RWPE1 (cell line): ENCODE measurements at regions not wholly inside any gene's neighbourhood (a gene's known extent, or its start where the extent isn't known, plus 50 kb on each side); places are given as distances from the start of the nearest gene placed in this dataset.

ENCODE experiments used
- CTCF ChIA-PET: fragments of 350-600 bp; sonication (Branson Sonifier 250); formaldehyde crosslinking; extraction: SDS; loops from one replicate; lab custom pipeline; 2021; lab: Yijun Ruan, JAX
- POLR2A ChIA-PET: fragments of 400-600 bp; formaldehyde crosslinking; extraction: SDS; loops from one replicate; lab custom pipeline; 2020; ENCODE audit warnings: antibody characterized with exemption; ENCODE audit not compliant: low non-redundant PET; lab: Yijun Ruan, JAX
- DNase-seq: peaks from one replicate; pipeline ENCODE4 v3.0.0; 2012; ENCODE audit warnings: low spot score
- H3K27ac ChIP-seq: fragments of 450-650 bp; 2 replicates; pipeline ENCODE4 v1.5.1; 2017
- CTCF ChIP-seq: fragments of 450-650 bp; conservative IDR thresholded peaks from 2 replicates; pipeline ENCODE4 v1.5.1; 2017; ENCODE audit warnings: low read depth, mild to moderate bottlenecking

GRCh38 chr3:127419641-127420553 is 132.1 kb upstream of the PRR20G start:
- POLR2A ChIA-PET, result no interaction called here
- CTCF ChIA-PET, result interaction anchor here (0.7 to 1.7 kb wide), 2 partner anchors 14 to 328 kb away, joined by 3 to 4 read pairs; no protein-coding TSS in a partner anchor
- no peak for DNase-seq
- TF ChIP-seq CTCF, result no peak
- H3K27ac ChIP-seq, result no peak overlapping the region

DNA sequence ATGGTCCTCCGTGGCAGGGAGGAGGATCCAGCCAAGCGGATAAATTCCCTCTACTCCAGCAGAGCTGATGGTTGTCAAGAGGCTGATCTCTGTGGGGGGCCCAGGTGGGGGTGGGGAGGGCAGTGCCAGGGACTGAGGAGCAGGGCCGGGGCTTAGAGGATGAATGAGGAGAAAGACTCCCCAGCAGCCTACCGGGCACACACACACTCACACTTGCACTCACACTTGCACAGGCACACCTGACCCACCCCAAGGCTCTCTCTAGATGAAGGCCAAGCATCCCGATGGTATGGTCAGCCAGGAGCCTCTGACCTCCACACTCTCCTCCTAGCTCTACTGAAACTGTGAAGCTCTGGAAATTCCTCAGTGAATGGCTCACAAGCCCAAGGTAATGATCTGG is 131.3 kb upstream of the PRR20G start:
- no peak for TF ChIP-seq CTCF
- H3K27ac ChIP-seq, result no peak overlapping the region
- DNase-seq, result no peak
- CTCF ChIA-PET, result interaction anchor here (0.7 kb wide), 1 partner anchor 328 kb away, joined by 3 read pairs; no protein-coding TSS in a partner anchor
- POLR2A ChIA-PET, result no interaction called here

GRCh38 chr3:127418560-127419147 is 130.8 kb upstream of the PRR20G start:
- no peak overlapping the region for H3K27ac ChIP-seq
- DNase-seq, result no peak
- ChIA-PET POLR2A (no interaction called here), CTCF (interaction anchor here (0.6 kb wide), 1 partner anchor 115 kb away, joined by 4 read pairs; no protein-coding TSS in a partner anchor)
- TF ChIP-seq CTCF, result no peak

DNA sequence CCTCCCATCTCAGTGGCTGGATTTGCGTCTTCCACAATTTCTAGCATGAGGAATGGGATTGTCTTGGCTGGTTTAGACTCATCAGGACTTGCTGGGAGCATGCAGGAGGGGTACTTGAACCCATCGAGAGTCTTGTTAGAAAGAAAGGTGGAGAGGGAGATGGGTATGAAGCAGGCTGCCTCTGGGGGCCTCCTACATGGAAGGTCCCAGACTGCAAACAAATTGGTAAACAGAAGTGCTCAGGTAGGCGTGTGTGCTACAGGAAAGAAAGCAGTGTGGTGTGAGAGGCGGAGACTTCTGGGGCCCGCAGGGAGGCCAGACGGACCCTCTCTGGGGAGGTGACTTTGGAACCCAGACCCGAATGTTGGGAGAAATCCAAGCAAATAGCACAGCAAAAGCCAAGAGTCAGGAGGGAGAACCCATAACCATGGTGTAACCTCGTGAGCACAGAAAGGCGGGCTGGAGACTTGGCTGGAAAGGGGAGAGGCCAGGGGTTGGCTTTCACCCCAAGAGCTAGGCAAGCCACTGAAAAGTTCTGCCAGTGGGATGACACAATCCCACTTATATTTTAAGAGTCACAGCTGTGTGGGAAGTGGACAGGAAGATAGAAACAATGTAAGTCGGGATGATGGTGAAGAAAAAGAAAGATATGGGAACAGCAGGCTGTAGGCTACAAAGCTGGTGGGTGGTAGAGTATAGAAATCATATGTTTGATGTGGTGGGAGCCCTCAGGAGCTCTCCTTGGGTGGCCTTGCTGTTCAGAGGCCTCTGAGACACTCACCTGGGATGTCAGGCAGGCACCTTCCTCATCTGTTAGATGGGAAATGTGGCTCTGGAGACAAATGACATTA is 130.1 kb upstream of the PRR20G start:
- H3K27ac ChIP-seq, result no peak overlapping the region
- ChIA-PET POLR2A (no interaction called here), CTCF (interaction anchor here (0.6 kb wide), 1 partner anchor 114 kb away, joined by 4 read pairs; no protein-coding TSS in a partner anchor)
- DNase-seq, result no peak
- TF ChIP-seq CTCF, result no peak

DNA sequence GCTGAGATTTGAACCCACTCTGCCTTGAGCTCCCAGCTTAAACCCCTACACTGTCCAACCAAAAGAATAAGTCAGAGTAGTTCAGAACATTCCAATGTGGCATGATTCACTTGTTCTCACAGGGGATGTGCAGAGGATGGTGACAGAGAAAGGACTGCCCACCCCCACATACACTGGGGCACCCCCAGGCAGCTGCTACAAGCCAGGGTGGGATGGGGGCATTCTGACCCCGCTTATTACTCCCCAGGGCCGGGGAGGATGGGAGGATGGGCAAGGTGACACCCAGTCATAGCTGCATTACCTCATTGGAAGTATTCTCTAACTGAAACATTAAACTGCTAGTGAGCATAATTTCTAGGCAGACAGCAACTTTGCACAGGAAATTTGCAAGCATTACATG is 126.0 kb upstream of the PRR20G start:
- DNase-seq, result no peak
- ChIA-PET POLR2A (no interaction called here), CTCF (interaction anchor here (0.6 to 0.7 kb wide), 2 partner anchors 442 to 1087 kb away, joined by 3 read pairs; no protein-coding TSS in a partner anchor)
- no peak for TF ChIP-seq CTCF
- no peak overlapping the region for H3K27ac ChIP-seq

- no peak for DNase-seq
- POLR2A ChIA-PET, result no interaction called here
- no peak for TF ChIP-seq CTCF
- no peak overlapping the region for H3K27ac ChIP-seq
- CTCF ChIA-PET, result interaction anchor here (0.7 kb wide), 1 partner anchor 441 kb away, joined by 3 read pairs; no protein-coding TSS in a partner anchor
Observed at GRCh38 chr3:127413318-127413673, 125.5 kb upstream of the PRR20G start.
